MCF 10A (cell line): ENCODE measurements at regions not wholly inside any gene's neighbourhood (a gene's known extent, or its start where the extent isn't known, plus 50 kb on each side); places are given as distances from the start of the nearest gene placed in this dataset.

ENCODE experiments used
- BruUV-seq: library from RNA; stranded (reverse); fragments of 400-500 nt; replicated peaks from 2 replicates; lab custom pipeline; 2021; lab: Mats Ljungman, UMichigan
- CTCF ChIA-PET: fragments of 300-600 bp; sonication (Branson Sonifier 250); formaldehyde crosslinking; extraction: SDS; loops from one replicate; lab custom pipeline; 2021; ENCODE audit warnings: antibody characterized with exemption, inconsistent platforms; lab: Yijun Ruan, JAX
- POLR2A ChIA-PET: fragments of 300-600, 350-650 bp; sonication (Branson Sonifier 250); formaldehyde crosslinking; extraction: SDS; loops from one replicate; lab custom pipeline; 2020; ENCODE audit warnings: antibody characterized with exemption, inconsistent platforms; lab: Yijun Ruan, JAX
- DNase-seq: peaks from one replicate; pipeline ENCODE4 v3.0.0-alpha.2; 2018; ENCODE audit not compliant: unreplicated experiment
- H3K27ac Mint-ChIP-seq: one replicate; pipeline ENCODE4 v1.8.0; 2022; ENCODE audit warnings: mild to moderate bottlenecking, low read depth, mixed read lengths; ENCODE audit not compliant: unreplicated experiment
- H3K27me3 Mint-ChIP-seq: one replicate; pipeline ENCODE4 v1.8.0; 2022; ENCODE audit warnings: mixed read lengths; ENCODE audit not compliant: insufficient read depth, unreplicated experiment
- H3K36me3 Mint-ChIP-seq: one replicate; pipeline ENCODE4 v1.8.0; 2022; ENCODE audit warnings: mild to moderate bottlenecking, moderate library complexity, mixed read lengths; ENCODE audit not compliant: insufficient read depth, unreplicated experiment
- H3K4me1 Mint-ChIP-seq: one replicate; pipeline ENCODE4 v1.8.0; 2022; ENCODE audit warnings: mixed read lengths; ENCODE audit not compliant: insufficient read depth, unreplicated experiment
- H3K4me3 Mint-ChIP-seq: one replicate; pipeline ENCODE4 v1.8.0; 2022; ENCODE audit warnings: mild to moderate bottlenecking, moderate library complexity, mixed read lengths; ENCODE audit not compliant: unreplicated experiment
- H3K9me3 Mint-ChIP-seq: one replicate; pipeline ENCODE4 v1.8.0; 2022; ENCODE audit warnings: mixed read lengths; ENCODE audit not compliant: unreplicated experiment
- CTCF ChIP-seq: fragments of 200-600 bp; IDR thresholded peaks from one replicate; pipeline ENCODE4 v1.8.0; 2022; ENCODE audit warnings: antibody characterized with exemption, mild to moderate bottlenecking; ENCODE audit not compliant: unreplicated experiment
- intact Hi-C: fragments of 100-400 bp; cut with micrococcal nuclease; formaldehyde crosslinking; loops from 2 replicates; pipeline ENCODE4 v1.14.1; 2022

- Mint-ChIP-seq H3K27me3 (no peaks in the 10 kb centered on the region), H3K9me3 (peaks cover 17% of the 10 kb centered on the region), H3K4me3 (no peak overlapping the region), H3K27ac (no peak overlapping the region), H3K4me1 (no peaks in the 10 kb centered on the region), H3K36me3 (no peaks in the 10 kb centered on the region)
- intact Hi-C loops = no loop called here
- BruUV-seq = no TSS peak
- DNase-seq = no peak
- ChIA-PET POLR2A (no interaction called here), CTCF (interaction anchor here (0.6 to 0.9 kb wide), 2 partner anchors 35 to 94 kb away, joined by 3 read pairs; no protein-coding TSS in a partner anchor)
- no peak for TF ChIP-seq CTCF
Measured at GRCh38 chr13:112240076-112240475, 136.1 kb upstream of the SPACA7 start.

GRCh38 chr13:112241288-112241687 lies 134.9 kb upstream of the SPACA7 start:
- H3K36me3 Mint-ChIP-seq = no peaks in the 10 kb centered on the region
- no peak overlapping the region for H3K4me3 Mint-ChIP-seq
- no peaks in the 10 kb centered on the region for H3K4me1 Mint-ChIP-seq
- ChIA-PET POLR2A (no interaction called here), CTCF (no interaction called here)
- no peak for DNase-seq
- no TSS peak for BruUV-seq
- no peak for TF ChIP-seq CTCF
- no peaks in the 10 kb centered on the region for H3K27me3 Mint-ChIP-seq
- H3K9me3 Mint-ChIP-seq = peaks cover 11% of the 10 kb centered on the region
- no peak overlapping the region for H3K27ac Mint-ChIP-seq
- intact Hi-C loops = no loop called here

DNA sequence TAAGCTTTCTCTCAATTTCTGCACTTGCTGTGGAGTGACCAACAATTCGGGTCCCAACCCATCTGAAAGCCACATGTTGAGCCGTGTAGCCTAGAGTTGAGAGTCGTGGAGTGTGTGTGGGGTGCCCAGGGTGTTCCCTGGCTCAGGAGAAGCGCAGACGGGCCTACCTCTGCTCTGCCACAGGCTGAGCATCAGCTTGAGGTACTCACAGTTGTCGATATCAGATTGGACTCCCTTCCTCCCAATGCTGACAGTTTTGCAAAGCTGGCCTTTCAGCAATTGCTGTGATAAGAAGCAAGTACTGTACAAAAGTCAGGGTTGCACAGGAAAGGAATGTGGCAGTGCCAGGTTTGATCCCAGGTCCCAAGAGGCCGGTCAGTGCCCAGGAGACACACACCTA lies 133.4 kb upstream of the SPACA7 start:
- H3K27ac Mint-ChIP-seq = no peak overlapping the region
- no peaks in the 10 kb centered on the region for H3K4me1 Mint-ChIP-seq
- no peak for TF ChIP-seq CTCF
- no TSS peak for BruUV-seq
- CTCF ChIA-PET = no interaction called here
- DNase-seq = no peak
- H3K27me3 Mint-ChIP-seq = no peaks in the 10 kb centered on the region
- intact Hi-C loops = no loop called here
- no peaks in the 10 kb centered on the region for H3K36me3 Mint-ChIP-seq
- no peak overlapping the region for H3K4me3 Mint-ChIP-seq
- POLR2A ChIA-PET = no interaction called here
- peaks cover 11% of the 10 kb centered on the region for H3K9me3 Mint-ChIP-seq

- no peak for DNase-seq
- intact Hi-C loops = no loop called here
- ChIA-PET CTCF (no interaction called here), POLR2A (no interaction called here)
- TF ChIP-seq CTCF = no peak
- H3K9me3 Mint-ChIP-seq = peaks cover 11% of the 10 kb centered on the region
- H3K36me3 Mint-ChIP-seq = no peaks in the 10 kb centered on the region
- H3K4me3 Mint-ChIP-seq = no peak overlapping the region
- no peaks in the 10 kb centered on the region for H3K27me3 Mint-ChIP-seq
- no peaks in the 10 kb centered on the region for H3K4me1 Mint-ChIP-seq
- BruUV-seq = no TSS peak
- no peak overlapping the region for H3K27ac Mint-ChIP-seq
Measured at GRCh38 chr13:112244061-112244460, 132.1 kb upstream of the SPACA7 start.
